ENCODE measurements at regions not wholly inside any gene's neighbourhood (a gene's known extent, or its start where the extent isn't known, plus 50 kb on each side); places are given as distances from the start of the nearest gene placed in this dataset.
A peak's percentile ranks its signal among the peaks of the same experiment; 100 is the strongest.
"Not testable (repeated sequence)": the region's sequence is repeated elsewhere in the genome, so short reads cannot be mapped to it uniquely, and the experiment has no call there.

GRCh38 chr6:109255087-109255486 lies 127.2 kb downstream of the CD164 start:
- peaks cover 13% of the 10 kb centered on the region for H3K27me3 Mint-ChIP-seq
- CTCF ChIA-PET: no interaction called here
- no peaks in the 10 kb centered on the region for H3K4me1 Mint-ChIP-seq
- H3K27ac Mint-ChIP-seq: no peak overlapping the region
- no peaks in the 10 kb centered on the region for H3K9me3 Mint-ChIP-seq
- no peak overlapping the region for H3K4me3 Mint-ChIP-seq
- no peak for DNase-seq
- no peaks in the 10 kb centered on the region for H3K36me3 Mint-ChIP-seq

GRCh38 chr6:109253366-109253765 lies 128.9 kb downstream of the CD164 start:
- no peaks in the 10 kb centered on the region for H3K9me3 Mint-ChIP-seq
- H3K27ac Mint-ChIP-seq: no peak overlapping the region
- CTCF ChIA-PET: no interaction called here
- H3K4me1 Mint-ChIP-seq: no peaks in the 10 kb centered on the region
- no peak overlapping the region for H3K4me3 Mint-ChIP-seq
- H3K36me3 Mint-ChIP-seq: no peaks in the 10 kb centered on the region
- DNase-seq: no peak
- H3K27me3 Mint-ChIP-seq: peaks cover 13% of the 10 kb centered on the region

GRCh38 chr6:109252261-109253041 lies 129.8 kb downstream of the CD164 start:
- H3K36me3 Mint-ChIP-seq: no peaks in the 10 kb centered on the region
- no peak for DNase-seq
- CTCF ChIA-PET: no interaction called here

GRCh38 chr6:109251839-109252238 lies 130.4 kb downstream of the CD164 start:
- Mint-ChIP-seq H3K4me3 (no peak overlapping the region), H3K4me1 (no peaks in the 10 kb centered on the region), H3K36me3 (no peaks in the 10 kb centered on the region), H3K27me3 (peaks cover 9% of the 10 kb centered on the region), H3K9me3 (no peaks in the 10 kb centered on the region), H3K27ac (no peak overlapping the region)
- no peak for DNase-seq
- CTCF ChIA-PET: no interaction called here

More at GRCh38 chr6:109252261-109253041, 129.8 kb downstream of the CD164 start:
- Mint-ChIP-seq H3K4me3 (no peak overlapping the region), H3K27ac (no peak overlapping the region), H3K9me3 (no peaks in the 10 kb centered on the region), H3K4me1 (no peaks in the 10 kb centered on the region), H3K27me3 (peaks cover 11% of the 10 kb centered on the region)

GRCh38 chr6:109250544-109251156 lies 131.6 kb downstream of the CD164 start:
- not testable (repeated sequence) for H3K4me1 Mint-ChIP-seq, H3K36me3 Mint-ChIP-seq

GRCh38 chr6:109243863-109244825 lies 138.1 kb downstream of the CD164 start:
- Mint-ChIP-seq H3K27me3 (peaks cover 3% of the 10 kb centered on the region), H3K4me3 (no peak overlapping the region)

More at GRCh38 chr6:109250544-109251156, 131.6 kb downstream of the CD164 start:
- H3K9me3 Mint-ChIP-seq, CTCF ChIA-PET, DNase-seq, H3K27ac Mint-ChIP-seq, H3K4me3 Mint-ChIP-seq, H3K27me3 Mint-ChIP-seq: not testable (repeated sequence)

GRCh38 chr6:109242925-109243324 lies 139.3 kb downstream of the CD164 start:
- H3K36me3 Mint-ChIP-seq: no peaks in the 10 kb centered on the region
- peaks cover 28% of the 10 kb centered on the region for H3K4me1 Mint-ChIP-seq
- CTCF ChIA-PET: interaction anchor here (0.6 to 1.3 kb wide), 2 partner anchors 48 to 143 kb away, joined by 3 to 4 read pairs; no protein-coding TSS in a partner anchor
- DNase-seq: no peak
- H3K27ac Mint-ChIP-seq: no peak overlapping the region
- H3K4me3 Mint-ChIP-seq: no peak overlapping the region
- H3K9me3 Mint-ChIP-seq: no peaks in the 10 kb centered on the region
- peaks cover 3% of the 10 kb centered on the region for H3K27me3 Mint-ChIP-seq

More at GRCh38 chr6:109243863-109244825, 138.1 kb downstream of the CD164 start:
- Mint-ChIP-seq H3K9me3 (no peaks in the 10 kb centered on the region), H3K27ac (peak overlapping the region; percentile 40), H3K4me1 (peaks cover 25% of the 10 kb centered on the region), H3K36me3 (no peaks in the 10 kb centered on the region)
- CTCF ChIA-PET: interaction anchor here (1.3 kb wide), 1 partner anchor 49 kb away, joined by 4 read pairs; no protein-coding TSS in a partner anchor
- no peak for DNase-seq

- Mint-ChIP-seq H3K9me3 (peaks cover 2% of the 10 kb centered on the region), H3K36me3 (peaks cover 8% of the 10 kb centered on the region), H3K27me3 (peaks cover 3% of the 10 kb centered on the region), H3K27ac (no peak overlapping the region), H3K4me3 (no peak overlapping the region), H3K4me1 (peaks cover 36% of the 10 kb centered on the region)
- no peak for DNase-seq
- CTCF ChIA-PET: no interaction called here
These were observed 140.2 kb downstream of the CD164 start for GRCh38 chr6:109242029-109242428.

GRCh38 chr6:109241199-109241598 lies 141.1 kb downstream of the CD164 start:
- Mint-ChIP-seq H3K9me3 (peaks cover 3% of the 10 kb centered on the region), H3K4me1 (peaks cover 45% of the 10 kb centered on the region), H3K27me3 (peaks cover 3% of the 10 kb centered on the region), H3K36me3 (peaks cover 9% of the 10 kb centered on the region), H3K4me3 (no peak overlapping the region), H3K27ac (no peak overlapping the region)
- DNase-seq: no peak
- CTCF ChIA-PET: no interaction called here

- H3K9me3 Mint-ChIP-seq: peaks cover 3% of the 10 kb centered on the region
- no peak overlapping the region for H3K4me3 Mint-ChIP-seq
- H3K27me3 Mint-ChIP-seq: peaks cover 3% of the 10 kb centered on the region
- DNase-seq: no peak
- H3K4me1 Mint-ChIP-seq: peaks cover 50% of the 10 kb centered on the region
- peaks cover 9% of the 10 kb centered on the region for H3K36me3 Mint-ChIP-seq
- CTCF ChIA-PET: no interaction called here
- H3K27ac Mint-ChIP-seq: no peak overlapping the region
These were observed 141.7 kb downstream of the CD164 start for GRCh38 chr6:109240370-109241084.

- H3K36me3 Mint-ChIP-seq: peaks cover 9% of the 10 kb centered on the region
- no peak overlapping the region for H3K27ac Mint-ChIP-seq
- CTCF ChIA-PET: no interaction called here
- peaks cover 3% of the 10 kb centered on the region for H3K9me3 Mint-ChIP-seq
- DNase-seq: no peak
- H3K4me1 Mint-ChIP-seq: peaks cover 51% of the 10 kb centered on the region
- no peak overlapping the region for H3K4me3 Mint-ChIP-seq
- H3K27me3 Mint-ChIP-seq: peaks cover 3% of the 10 kb centered on the region
These were observed 142.5 kb downstream of the CD164 start for GRCh38 chr6:109239651-109240321.

GRCh38 chr6:109239160-109239559 lies 143.1 kb downstream of the CD164 start:
- Mint-ChIP-seq H3K27ac (no peak overlapping the region), H3K4me1 (peaks cover 45% of the 10 kb centered on the region), H3K27me3 (peaks cover 3% of the 10 kb centered on the region), H3K4me3 (no peak overlapping the region), H3K9me3 (peaks cover 3% of the 10 kb centered on the region), H3K36me3 (peaks cover 9% of the 10 kb centered on the region)
- CTCF ChIA-PET: interaction anchor here (1.1 kb wide), 1 partner anchor 147 kb away, joined by 3 read pairs; no protein-coding TSS in a partner anchor
- no peak for DNase-seq

- CTCF ChIA-PET: interaction anchor here (1.1 kb wide), 1 partner anchor 147 kb away, joined by 3 read pairs; no protein-coding TSS in a partner anchor
- Mint-ChIP-seq H3K4me1 (peaks cover 37% of the 10 kb centered on the region), H3K36me3 (peaks cover 9% of the 10 kb centered on the region), H3K9me3 (peaks cover 3% of the 10 kb centered on the region), H3K27ac (no peak overlapping the region), H3K4me3 (no peak overlapping the region), H3K27me3 (peaks cover 3% of the 10 kb centered on the region)
- DNase-seq: no peak
These were observed 143.1 kb downstream of the CEP57L1 start for GRCh38 chr6:109238396-109238795.

Measured in activated naive CD4-positive, alpha-beta T cell treated with anti-CD3 and anti-CD28 coated beads, Interleukin-2, amount 10 ng/mL, durations not matched to agents 7 days and 5 days (primary cell).